Suprapubic skin (tissue), 4 donors: ENCODE measurements at regions not wholly inside any gene's neighbourhood (a gene's known extent, or its start where the extent isn't known, plus 50 kb on each side); places are given as distances from the start of the nearest gene placed in this dataset.

Experiments
- EP300 ChIP-seq: sonication (generic); formaldehyde crosslinking; IDR thresholded peaks from one replicate; pipeline ENCODE4 v1.6.1; 2017; ENCODE audit warnings: antibody characterized with exemption
- POLR2A ChIP-seq, 2 donors: fragments of 450-650 bp; IDR thresholded peaks; one replicate each; pipeline ENCODE4 v1.6.1; 2017; ENCODE audit warnings: antibody characterized with exemption in 2 of 2, mild to moderate bottlenecking in 2 of 2, moderate library complexity in 2 of 2
- POLR2AphosphoS5 ChIP-seq, 3 donors: sonication (generic); formaldehyde crosslinking; IDR thresholded peaks; one replicate each; pipeline ENCODE4 v1.6.1; 2017; ENCODE audit warnings: antibody characterized with exemption in 3 of 3
- TF ChIP-seq, protein P1 (sequence below), 2 donors: fragments of 200-600 bp in 1 of 2; fragments of 450-650 bp in 1 of 2; sonication (generic) in 1 of 2; IDR thresholded peaks; one replicate each; pipeline ENCODE4 v1.5.1; 2016 to 2019; ENCODE audit warnings: antibody characterized with exemption in 2 of 2, mild to moderate bottlenecking in 1 of 2, moderate library complexity in 1 of 2

DNA sequence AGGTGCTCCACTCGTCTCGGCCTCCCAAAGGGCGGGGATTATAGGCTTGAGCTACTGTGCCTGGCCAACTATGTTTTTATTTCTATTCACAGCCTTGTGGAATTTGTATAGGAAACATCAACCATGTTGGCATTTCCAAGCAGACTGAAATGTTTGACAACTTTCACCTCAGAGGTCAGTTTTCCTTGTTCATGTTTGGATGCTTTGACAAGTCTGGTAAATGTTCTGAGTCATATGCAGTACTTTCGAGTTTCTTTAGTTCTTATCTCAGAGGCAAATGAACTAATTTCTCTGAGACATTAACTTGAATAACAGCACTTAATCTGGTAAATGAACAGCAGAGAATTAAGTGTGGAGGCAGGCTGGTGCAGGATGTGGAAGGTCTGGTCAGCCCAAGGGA, 373.4 kb upstream of the SYNCRIP start:
- TF ChIP-seq POLR2A (IDR thresholded peaks at IDR 0.05) (no peak), POLR2AphosphoS5 (IDR thresholded peaks at IDR 0.05) (no peak), EP300 (no peak)
- TF ChIP-seq, protein P1, sequence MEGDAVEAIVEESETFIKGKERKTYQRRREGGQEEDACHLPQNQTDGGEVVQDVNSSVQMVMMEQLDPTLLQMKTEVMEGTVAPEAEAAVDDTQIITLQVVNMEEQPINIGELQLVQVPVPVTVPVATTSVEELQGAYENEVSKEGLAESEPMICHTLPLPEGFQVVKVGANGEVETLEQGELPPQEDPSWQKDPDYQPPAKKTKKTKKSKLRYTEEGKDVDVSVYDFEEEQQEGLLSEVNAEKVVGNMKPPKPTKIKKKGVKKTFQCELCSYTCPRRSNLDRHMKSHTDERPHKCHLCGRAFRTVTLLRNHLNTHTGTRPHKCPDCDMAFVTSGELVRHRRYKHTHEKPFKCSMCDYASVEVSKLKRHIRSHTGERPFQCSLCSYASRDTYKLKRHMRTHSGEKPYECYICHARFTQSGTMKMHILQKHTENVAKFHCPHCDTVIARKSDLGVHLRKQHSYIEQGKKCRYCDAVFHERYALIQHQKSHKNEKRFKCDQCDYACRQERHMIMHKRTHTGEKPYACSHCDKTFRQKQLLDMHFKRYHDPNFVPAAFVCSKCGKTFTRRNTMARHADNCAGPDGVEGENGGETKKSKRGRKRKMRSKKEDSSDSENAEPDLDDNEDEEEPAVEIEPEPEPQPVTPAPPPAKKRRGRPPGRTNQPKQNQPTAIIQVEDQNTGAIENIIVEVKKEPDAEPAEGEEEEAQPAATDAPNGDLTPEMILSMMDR (IDR thresholded peaks at IDR 0.05), result no peak
